Esophagus mucosa (tissue), 1 donor: ENCODE measurements at regions not wholly inside any gene's neighbourhood (a gene's known extent, or its start where the extent isn't known, plus 50 kb on each side); places are given as distances from the start of the nearest gene placed in this dataset.
"Not testable (repeated sequence)": the region's sequence is repeated elsewhere in the genome, so short reads cannot be mapped to it uniquely, and the experiment has no call there.

Source experiments
- ATAC-seq: fragments of 200-7000 bp; cut with Tn5 transposase; one replicate; pipeline ENCODE4 v1.9.1; 2020
- donor health status: DM: yes; HTN: yes; CAD: no.

GRCh38 chr16:15307184-15307583 lies 70.9 kb downstream of the NPIPA5 start:
- ATAC-seq, result peak; percentile 62

GRCh38 chr16:15305889-15306288 lies 72.2 kb downstream of the NPIPA5 start:
- ATAC-seq, result peak; percentile 82

- ATAC-seq, result not testable (repeated sequence)
Measured at GRCh38 chr16:15303667-15304324, 74.3 kb downstream of the NPIPA5 start.

- not testable (repeated sequence) for ATAC-seq
Measured at GRCh38 chr16:15297104-15297503, 81.0 kb downstream of the NPIPA5 start.

- ATAC-seq, result not testable (repeated sequence)
Measured at GRCh38 chr16:15274796-15275195, 103.3 kb downstream of the NPIPA5 start.

- not testable (repeated sequence) for ATAC-seq
Measured at GRCh38 chr16:15273964-15274363, 104.1 kb downstream of the NPIPA5 start.

- ATAC-seq, result not testable (repeated sequence)
Measured at GRCh38 chr16:15266941-15267340, 111.2 kb downstream of the NPIPA5 start.

- not testable (repeated sequence) for ATAC-seq
Measured at GRCh38 chr16:15262212-15262611, 115.9 kb downstream of the NPIPA5 start.

- ATAC-seq, result not testable (repeated sequence)
Measured at GRCh38 chr16:15247971-15248370, 130.1 kb downstream of the NPIPA5 start.

GRCh38 chr16:15236674-15237323 lies 141.3 kb downstream of the NPIPA5 start:
- ATAC-seq, result peak; percentile 87

GRCh38 chr16:15235140-15235539 lies 141.1 kb upstream of the RRN3 start:
- not testable (repeated sequence) for ATAC-seq

GRCh38 chr16:15234702-15235101 lies 140.6 kb upstream of the RRN3 start:
- ATAC-seq, result peak; percentile 55

- ATAC-seq, result not testable (repeated sequence)
Measured at GRCh38 chr16:15230432-15230831, 136.4 kb upstream of the RRN3 start.

- ATAC-seq, result not testable (repeated sequence)
Measured at GRCh38 chr16:15229661-15230060, 135.6 kb upstream of the RRN3 start.

GRCh38 chr16:15224651-15225050 lies 130.6 kb upstream of the RRN3 start:
- ATAC-seq, result not testable (repeated sequence)

- not testable (repeated sequence) for ATAC-seq
Measured at GRCh38 chr16:15223398-15223797, 129.3 kb upstream of the RRN3 start.

GRCh38 chr16:15219679-15220615 lies 125.9 kb upstream of the RRN3 start:
- peak; percentile 88 for ATAC-seq

- ATAC-seq, result not testable (repeated sequence)
Measured at GRCh38 chr16:15218856-15219500, 124.9 kb upstream of the RRN3 start.

- ATAC-seq, result not testable (repeated sequence)
Measured at GRCh38 chr16:15207202-15207981, 113.3 kb upstream of the RRN3 start.

GRCh38 chr16:15206439-15206838 lies 112.4 kb upstream of the RRN3 start:
- peak; percentile 31 for ATAC-seq

- not testable (repeated sequence) for ATAC-seq
Measured at GRCh38 chr16:15205939-15206338, 111.9 kb upstream of the RRN3 start.

- ATAC-seq, result not testable (repeated sequence)
Measured at GRCh38 chr16:15204571-15204970, 110.5 kb upstream of the RRN3 start.
